ENCODE measurements at regions not wholly inside any gene's neighbourhood (a gene's known extent, or its start where the extent isn't known, plus 50 kb on each side); places are given as distances from the start of the nearest gene placed in this dataset.
"Not testable (repeated sequence)": the region's sequence is repeated elsewhere in the genome, so short reads cannot be mapped to it uniquely, and the experiment has no call there.

DNA sequence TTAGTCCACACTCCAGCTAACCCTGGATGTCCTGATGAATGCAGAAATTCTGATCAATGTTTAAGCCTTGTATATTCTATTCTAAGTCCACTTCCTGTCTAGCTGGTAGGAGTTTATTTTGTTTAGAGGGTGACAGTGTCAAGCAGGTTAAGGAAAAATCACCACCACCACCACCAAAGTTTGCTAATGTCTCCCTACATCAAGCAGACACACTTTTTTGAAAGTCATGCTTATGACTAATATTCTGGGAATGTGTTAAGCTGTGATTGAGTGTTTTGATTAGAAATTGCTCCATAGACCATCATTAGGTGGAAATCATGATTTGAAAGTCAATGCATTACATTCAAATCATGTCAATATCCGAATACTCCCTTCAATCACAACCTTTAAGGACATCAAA is 1530.1 kb downstream of the MAT2B start:
- DNase-seq: no peak

DNA sequence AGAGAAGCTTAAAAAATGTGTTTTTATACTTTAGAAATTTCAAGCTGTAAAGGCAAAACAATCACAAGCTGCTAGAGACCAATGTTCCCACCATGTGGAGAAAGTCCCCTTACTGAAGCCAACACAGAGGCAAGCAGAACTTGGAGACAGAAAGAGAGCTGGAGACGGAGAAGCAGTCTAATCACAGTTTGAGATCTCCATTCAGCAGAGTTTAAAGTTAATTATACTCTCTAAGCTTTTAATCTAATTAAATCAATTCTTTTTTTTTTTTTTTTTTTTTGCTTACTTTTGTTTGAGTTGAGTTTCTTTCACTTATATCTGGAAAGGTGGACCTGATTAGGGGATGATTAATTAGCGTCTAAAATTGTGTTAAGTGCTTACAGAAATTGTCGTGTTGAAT is 1534.3 kb downstream of the MAT2B start:
- DNase-seq: no peak

- DNase-seq: not testable (repeated sequence)
Observed at GRCh38 chr5:165045941-165046340, 1540.5 kb downstream of the MAT2B start.

DNA sequence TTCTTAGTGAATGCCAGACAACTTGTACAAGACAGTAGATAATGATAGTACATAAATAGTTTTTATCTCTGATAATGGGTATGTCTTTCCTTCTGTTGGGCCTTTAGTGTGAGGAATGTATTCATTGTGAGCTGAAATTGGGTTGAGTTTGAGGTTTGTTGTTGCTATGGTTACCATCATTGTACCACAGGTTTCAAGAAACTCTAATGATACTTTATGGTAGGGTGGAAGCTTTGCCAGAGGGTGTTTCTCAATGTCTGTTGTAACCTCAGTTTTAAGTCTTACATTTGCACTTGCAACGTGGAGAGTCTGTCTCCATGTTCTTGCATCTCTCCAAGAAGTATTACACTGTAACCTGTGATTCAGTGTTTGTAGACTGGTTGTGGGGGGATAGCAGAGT is 1550.1 kb downstream of the MAT2B start:
- DNase-seq: no peak

- no peak for DNase-seq
Observed at GRCh38 chr5:165057145-165057544, 1551.7 kb downstream of the MAT2B start.

DNA sequence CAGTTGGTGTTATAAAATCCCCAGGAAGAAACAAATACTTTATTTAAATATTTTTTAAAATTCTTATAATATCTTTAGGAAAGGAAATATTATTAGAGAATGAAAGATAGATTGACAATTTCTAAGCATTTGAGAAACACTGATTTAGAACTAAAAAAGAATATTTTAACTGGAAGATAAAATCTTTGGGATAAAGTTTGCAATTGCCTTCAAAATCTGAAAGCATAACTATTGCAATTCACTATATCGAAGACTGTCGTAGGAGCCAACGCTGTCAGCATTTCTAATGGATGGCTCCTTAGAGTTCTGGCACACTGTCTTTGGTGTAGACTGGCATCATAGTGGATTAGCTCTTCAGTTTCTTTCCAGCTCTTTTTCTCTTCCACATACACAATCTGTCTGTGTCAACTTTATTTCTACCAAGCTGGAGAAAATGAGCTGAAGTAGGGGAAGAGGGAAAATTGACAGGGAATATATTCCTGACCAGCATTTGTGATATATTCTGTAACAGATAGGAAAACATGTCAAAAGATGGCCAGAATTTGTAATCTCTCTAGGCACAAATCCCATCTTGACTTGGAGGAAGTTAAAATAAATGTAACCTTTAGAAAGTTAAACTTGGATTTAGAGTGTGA is 1561.4 kb downstream of the MAT2B start:
- no peak for DNase-seq

DNA sequence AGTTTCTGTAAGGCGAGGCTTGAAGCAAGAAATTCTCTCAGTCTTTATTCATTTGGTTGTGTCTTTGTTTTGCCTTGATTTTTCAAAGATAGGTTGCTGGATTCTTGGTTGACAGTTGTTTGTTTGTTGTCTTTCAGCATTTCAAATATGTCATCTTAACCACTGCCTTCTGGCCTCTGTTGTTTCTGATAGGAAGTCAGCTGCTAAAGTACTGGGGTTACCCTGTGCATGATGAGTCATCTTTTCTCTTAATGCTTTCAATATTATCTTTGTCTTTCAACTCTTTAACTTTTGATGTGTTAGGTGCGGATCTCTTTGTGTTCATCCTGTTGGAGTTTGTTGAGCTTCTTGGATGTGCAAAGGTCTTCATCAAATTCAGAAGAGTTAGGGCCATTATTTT is 1571.3 kb downstream of the MAT2B start:
- DNase-seq: no peak

GRCh38 chr5:165079389-165079788 is 1574.0 kb downstream of the MAT2B start:
- DNase-seq: no peak

DNA sequence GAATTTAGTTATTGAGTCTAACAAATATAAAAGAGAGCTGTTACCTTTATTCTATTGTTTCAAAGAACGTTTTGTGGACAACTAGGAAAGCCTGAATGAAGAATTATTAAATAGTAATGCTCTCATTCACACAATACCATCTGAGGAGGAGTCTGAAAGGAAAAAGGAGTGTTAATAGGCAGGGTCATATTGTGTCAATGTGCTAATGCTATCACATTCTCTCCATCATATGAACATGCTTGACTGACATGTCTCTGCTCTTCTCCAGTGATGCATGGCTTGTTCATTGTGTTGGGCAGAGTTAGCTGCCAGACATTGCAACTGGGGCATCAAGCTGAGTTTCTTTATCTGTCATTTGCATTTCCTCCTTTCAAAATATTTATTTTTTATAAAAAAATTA is 1578.0 kb downstream of the MAT2B start:
- DNase-seq: no peak

DNA sequence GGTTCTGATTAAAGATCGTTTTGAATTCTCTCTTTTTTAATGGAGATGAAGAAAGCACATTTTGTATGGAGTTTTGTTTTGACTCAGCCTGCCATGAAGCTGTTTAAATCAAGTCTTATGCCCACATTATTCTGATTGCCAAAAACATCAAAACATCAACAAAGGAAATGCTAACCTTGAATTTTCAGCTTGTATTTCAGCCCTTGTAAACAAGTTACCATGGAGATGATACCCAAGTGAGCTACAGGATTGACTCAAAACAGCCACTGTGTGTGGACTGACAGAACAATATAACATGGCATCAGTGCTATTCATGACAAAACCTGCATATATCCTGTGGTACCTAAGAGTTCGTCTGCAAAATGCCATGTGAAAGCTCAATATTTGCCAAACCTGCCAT is 1581.0 kb downstream of the MAT2B start:
- DNase-seq: no peak

GRCh38 chr5:165094782-165095181 is 1589.4 kb downstream of the MAT2B start:
- DNase-seq: no peak

DNA sequence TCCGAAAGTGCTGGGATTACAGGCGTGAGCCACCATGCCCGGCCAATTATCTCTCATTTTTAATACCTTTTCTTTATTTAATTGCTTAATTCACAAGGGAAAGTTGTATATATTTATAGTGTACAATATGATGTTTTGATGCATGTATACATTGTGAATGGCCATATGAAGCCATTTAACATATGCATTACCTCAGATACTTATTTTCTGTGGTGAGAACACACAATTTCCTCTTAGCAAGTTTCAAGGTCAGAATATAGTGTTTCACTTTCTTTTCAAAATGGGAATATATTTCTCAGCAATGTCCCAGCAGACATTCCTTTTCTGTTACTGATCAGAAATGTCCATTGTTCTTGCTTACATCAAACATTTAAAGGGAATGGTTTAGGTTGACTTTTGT is 1596.3 kb downstream of the MAT2B start:
- no peak for DNase-seq

DNA sequence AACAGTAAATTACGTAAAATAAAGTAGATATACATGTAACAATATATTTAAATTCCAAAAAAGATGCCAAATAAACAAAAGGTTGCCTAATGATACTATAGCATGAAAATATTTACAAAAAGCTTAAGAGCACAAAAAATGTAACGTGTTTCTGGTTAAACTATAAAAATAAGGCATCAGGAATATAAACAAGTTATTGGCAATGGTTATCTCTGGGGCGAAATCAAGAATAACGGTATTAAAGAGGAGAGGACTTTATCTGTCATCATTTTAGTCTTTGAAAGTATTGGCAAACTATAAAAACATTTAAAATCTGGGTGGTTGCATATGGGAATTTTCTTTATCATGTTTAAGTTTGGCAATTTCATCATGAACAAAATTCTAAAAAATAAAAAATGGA is 1599.2 kb downstream of the MAT2B start:
- DNase-seq: no peak

GRCh38 chr5:165108809-165109208 is 1603.4 kb downstream of the MAT2B start:
- no peak for DNase-seq

DNA sequence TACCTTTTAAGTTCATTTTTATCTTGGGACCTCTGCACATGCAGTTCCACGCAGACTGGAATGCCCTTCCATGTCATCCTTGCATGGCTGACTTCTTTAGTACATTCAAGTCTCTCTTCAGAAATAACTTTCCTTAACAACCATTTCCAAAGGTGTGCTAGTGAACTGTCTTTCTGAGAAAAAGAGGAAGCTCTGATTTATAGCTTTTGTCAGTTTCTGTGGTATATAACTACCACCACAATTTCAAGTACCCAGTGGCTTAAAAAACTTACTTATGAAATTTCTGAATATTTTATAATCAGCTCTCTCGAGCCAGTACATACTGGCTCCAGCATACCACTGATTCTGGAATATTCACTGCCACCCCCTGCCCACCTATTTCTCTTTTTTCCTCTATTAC is 1613.8 kb downstream of the MAT2B start:
- no peak for DNase-seq

DNA sequence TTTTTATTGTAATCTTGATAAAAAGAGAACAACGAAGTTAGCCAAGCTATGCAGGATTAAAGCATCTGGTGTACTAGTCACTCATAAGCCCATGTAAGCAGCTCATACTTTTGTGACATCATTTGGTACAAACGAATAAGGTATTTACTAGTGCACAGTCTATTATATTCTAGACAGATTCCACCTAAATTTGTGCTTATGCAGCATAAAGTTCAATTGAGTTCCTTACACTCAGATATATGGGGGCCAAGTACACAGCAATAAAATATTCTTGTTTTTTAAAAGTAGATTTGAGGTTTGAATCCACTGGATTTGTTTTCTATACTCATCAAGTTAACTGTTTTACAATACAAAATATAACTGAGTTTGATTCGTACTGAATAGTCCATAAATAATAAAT is 1621.2 kb downstream of the MAT2B start:
- no peak for DNase-seq

GRCh38 chr5:165127941-165128340 is 1622.5 kb downstream of the MAT2B start:
- DNase-seq: no peak

- DNase-seq: no peak
Observed at GRCh38 chr5:165130656-165131055, 1625.2 kb downstream of the MAT2B start.

DNA sequence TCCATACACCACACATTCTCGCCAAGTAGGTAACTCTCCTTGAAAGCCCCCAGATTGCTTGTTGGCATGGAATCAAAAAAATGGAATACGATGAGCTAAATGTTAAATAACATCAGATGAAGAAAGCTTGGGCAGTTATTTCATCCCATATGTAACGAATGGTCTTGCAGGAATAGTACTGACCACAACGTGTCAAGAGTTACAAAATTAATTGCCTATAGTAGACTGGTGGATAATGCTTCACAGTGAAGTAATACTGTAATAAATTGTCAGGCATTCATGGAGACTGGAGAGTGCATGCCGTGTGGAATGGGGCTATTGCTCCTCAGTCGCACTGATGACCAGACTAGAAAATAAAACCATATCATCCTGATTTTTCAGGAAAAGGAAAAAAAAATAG is 1628.7 kb downstream of the MAT2B start:
- DNase-seq: no peak

DNA sequence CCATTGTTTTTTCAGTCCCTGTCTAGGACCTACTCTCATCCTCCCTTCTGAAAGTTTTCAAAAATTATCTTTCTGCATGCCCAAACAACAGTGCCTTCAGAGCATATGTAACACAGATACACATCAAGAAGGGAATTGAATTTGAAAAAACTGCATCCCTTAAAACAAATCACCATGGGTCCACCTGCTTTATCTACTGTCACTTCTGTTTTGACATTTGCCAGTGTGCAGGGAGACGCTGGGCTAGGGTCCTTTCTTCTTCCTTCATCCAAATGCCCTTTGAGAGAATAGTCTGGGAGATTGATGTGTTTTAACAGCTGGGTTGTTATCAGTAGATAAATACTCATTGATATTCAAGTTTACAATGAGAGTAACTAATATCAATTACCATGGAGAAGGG is 1630.1 kb downstream of the MAT2B start:
- no peak for DNase-seq

GRCh38 chr5:165137701-165138100 is 1632.3 kb downstream of the MAT2B start:
- DNase-seq: no peak

GRCh38 chr5:165138236-165138635 is 1632.8 kb downstream of the MAT2B start:
- no peak for DNase-seq

DNA sequence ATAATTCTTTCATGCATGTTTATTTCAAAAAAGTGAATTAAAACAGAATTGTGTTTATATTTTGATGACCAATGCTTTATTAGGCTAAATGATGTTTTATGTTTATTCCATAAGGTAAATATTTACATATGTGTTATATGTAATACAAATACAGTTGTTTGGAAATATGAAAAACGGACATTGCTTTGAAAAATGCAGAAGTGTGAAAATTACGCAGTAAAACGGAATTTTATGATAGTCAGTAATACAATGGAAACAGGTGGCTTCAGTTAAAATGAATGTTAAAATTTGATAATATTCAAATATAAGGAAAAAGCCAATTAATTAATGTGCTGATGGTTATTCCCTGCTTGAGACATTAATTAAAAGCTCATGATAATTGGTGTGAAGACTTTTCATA is 1633.8 kb downstream of the MAT2B start:
- DNase-seq: no peak

DNA sequence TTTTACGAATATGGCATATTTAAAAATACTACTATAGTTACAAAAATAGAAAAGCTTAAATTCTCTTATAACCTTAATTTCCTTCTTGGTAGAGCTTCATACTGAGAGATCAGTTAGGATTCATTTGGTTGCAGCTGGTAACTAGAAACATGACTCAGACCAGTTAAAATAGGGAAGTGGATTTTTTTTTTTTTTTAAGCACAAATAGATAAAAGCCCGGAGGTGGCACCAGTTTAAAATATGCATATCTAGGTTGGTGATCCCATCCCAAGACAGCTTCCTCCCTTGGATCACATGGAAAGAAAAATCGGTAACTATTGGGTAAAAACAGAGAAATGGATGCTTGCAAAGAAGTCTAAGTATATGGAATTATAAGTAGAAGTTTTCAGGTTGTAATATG is 1634.3 kb downstream of the MAT2B start:
- no peak for DNase-seq

DNA sequence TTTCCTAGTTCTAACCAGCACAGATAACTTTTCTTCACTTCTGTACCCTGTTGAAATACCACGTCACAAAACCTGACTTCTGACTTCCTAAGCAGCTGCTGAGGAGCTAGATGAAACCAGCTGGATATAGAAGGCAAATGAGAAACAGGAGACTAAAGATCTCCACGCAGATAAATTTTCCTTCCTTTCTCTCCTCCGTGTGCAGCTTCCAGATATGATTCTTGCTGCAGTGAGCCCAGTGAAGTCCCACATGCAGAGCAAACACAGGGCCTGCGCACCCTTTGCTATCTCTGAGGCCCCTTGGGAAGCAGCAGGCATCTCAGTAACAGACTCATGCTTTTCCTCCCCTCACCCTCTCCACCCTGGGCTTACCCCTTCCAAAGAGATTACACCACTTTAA is 1638.3 kb downstream of the MAT2B start:
- no peak for DNase-seq

DNA sequence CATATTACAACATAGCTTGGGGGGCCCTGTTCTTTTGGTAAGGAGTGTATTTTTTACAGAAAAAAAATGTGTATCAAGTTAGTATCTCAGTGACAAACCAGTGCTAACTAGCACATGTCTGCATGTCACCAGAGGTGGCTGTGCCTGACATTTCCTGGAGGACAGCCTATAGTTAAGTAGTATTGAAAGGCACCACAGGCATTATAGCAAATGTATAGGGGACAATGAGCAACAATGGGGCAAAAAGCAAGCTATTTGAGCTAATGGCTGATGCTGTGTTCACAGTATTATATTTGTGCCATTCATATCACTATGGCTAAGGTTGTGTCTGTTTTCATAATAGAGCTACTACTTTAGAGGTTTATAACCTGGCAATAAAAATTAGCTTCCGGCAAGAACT is 1644.0 kb downstream of the MAT2B start:
- DNase-seq: no peak

All from right hindlimb (tissue), 1 donor.